ENCODE measurements at regions not wholly inside any gene's neighbourhood (a gene's known extent, or its start where the extent isn't known, plus 50 kb on each side); places are given as distances from the start of the nearest gene placed in this dataset.

- no peak for DNase-seq (ENCODE audit: low read depth)
Measured at GRCh38 chr3:68467465-68467864, 464.9 kb downstream of the TAFA4 start.

- DNase-seq (ENCODE audit: low read depth): peak; percentile 53
Measured at GRCh38 chr3:68458581-68458980, 473.8 kb downstream of the TAFA4 start.

GRCh38 chr3:68448510-68449383 lies 483.6 kb downstream of the TAFA4 start:
- no peak for DNase-seq (ENCODE audit: low read depth)

- DNase-seq (ENCODE audit: low read depth): no peak
Measured at GRCh38 chr3:68447885-68448284, 484.5 kb downstream of the TAFA4 start.

GRCh38 chr3:68441054-68441453 lies 491.3 kb downstream of the TAFA4 start:
- no peak for DNase-seq (ENCODE audit: low read depth)

- no peak for DNase-seq (ENCODE audit: low read depth)
Measured at GRCh38 chr3:68436619-68437401, 495.5 kb downstream of the TAFA4 start.

- no peak for DNase-seq (ENCODE audit: low read depth)
Measured at GRCh38 chr3:68428495-68428894, 503.9 kb downstream of the TAFA4 start.

GRCh38 chr3:68424796-68425460 lies 507.4 kb downstream of the TAFA4 start:
- no peak for DNase-seq (ENCODE audit: low read depth)

GRCh38 chr3:68408626-68409025 lies 523.7 kb downstream of the TAFA4 start:
- DNase-seq (ENCODE audit: low read depth): no peak

- no peak for DNase-seq (ENCODE audit: low read depth)
Measured at GRCh38 chr3:68403741-68404140, 528.6 kb downstream of the TAFA4 start.

GRCh38 chr3:68402235-68402918 lies 530.0 kb downstream of the TAFA4 start:
- no peak for DNase-seq (ENCODE audit: low read depth)

GRCh38 chr3:68378631-68379030 lies 553.7 kb downstream of the TAFA4 start:
- DNase-seq (ENCODE audit: low read depth): no peak

- no peak for DNase-seq (ENCODE audit: low read depth)
Measured at GRCh38 chr3:68373727-68374126, 558.6 kb downstream of the TAFA4 start.

- no peak for DNase-seq (ENCODE audit: low read depth)
Measured at GRCh38 chr3:68363796-68364195, 568.6 kb downstream of the TAFA4 start.

GRCh38 chr3:68360492-68360891 lies 571.9 kb downstream of the TAFA4 start:
- no peak for DNase-seq (ENCODE audit: low read depth)

GRCh38 chr3:68345781-68346180 lies 586.6 kb downstream of the TAFA4 start:
- DNase-seq (ENCODE audit: low read depth): no peak

GRCh38 chr3:68342426-68342825 lies 589.9 kb downstream of the TAFA4 start:
- DNase-seq (ENCODE audit: low read depth): no peak

GRCh38 chr3:68336042-68336441 lies 596.3 kb downstream of the TAFA4 start:
- DNase-seq (ENCODE audit: low read depth): no peak

GRCh38 chr3:68334367-68334986 lies 597.9 kb downstream of the TAFA4 start:
- no peak for DNase-seq (ENCODE audit: low read depth)

- no peak for DNase-seq (ENCODE audit: low read depth)
Measured at GRCh38 chr3:68328049-68328448, 604.3 kb downstream of the TAFA4 start.

- DNase-seq (ENCODE audit: low read depth): no peak
Measured at GRCh38 chr3:68315964-68316363, 616.4 kb downstream of the TAFA4 start.

- no peak for DNase-seq (ENCODE audit: low read depth)
Measured at GRCh38 chr3:68315546-68315945, 616.8 kb downstream of the TAFA4 start.
